HL-60 (cell line): ENCODE measurements at regions not wholly inside any gene's neighbourhood (a gene's known extent, or its start where the extent isn't known, plus 50 kb on each side); places are given as distances from the start of the nearest gene placed in this dataset.

Experiments
- CTCF ChIP-seq: IDR thresholded peaks from one replicate; pipeline ENCODE4 v1.5.1; 2011; ENCODE audit warnings: low read length, control low read depth, inconsistent platforms; ENCODE audit not compliant: insufficient read depth
- GABPA ChIP-seq: IDR thresholded peaks from 2 replicates; pipeline ENCODE4 v1.6.1; 2012; ENCODE audit warnings: low read depth
- POLR2AphosphoS5 ChIP-seq: IDR thresholded peaks from 2 replicates; pipeline ENCODE4 v1.6.1; 2012; ENCODE audit warnings: low read depth

- TF ChIP-seq CTCF (no peak), GABPA (no peak), POLR2AphosphoS5 (no peak)
These were observed 760.3 kb upstream of the SOX11 start for GRCh38 chr2:4931721-4932365.
